Naive B cell (primary cell): ENCODE measurements at regions not wholly inside any gene's neighbourhood (a gene's known extent, or its start where the extent isn't known, plus 50 kb on each side); places are given as distances from the start of the nearest gene placed in this dataset.
"Not testable (repeated sequence)": the region's sequence is repeated elsewhere in the genome, so short reads cannot be mapped to it uniquely, and the experiment has no call there.

Source experiments
- ATAC-seq, 2 donors: fragments of 150-1000 bp; cut with Tn5 transposase; 2 replicates each; pipeline ENCODE4 v1.10.0; 2021; ENCODE audit warnings: low read depth in 2 of 2, mild to moderate bottlenecking in 2 of 2, moderate library complexity in 2 of 2
- DNase-seq: peaks from one replicate; pipeline ENCODE4 v3.0.0; 2022
- H3K27ac Mint-ChIP-seq, 6 donors: one replicate each; pipeline ENCODE4 v1.8.0; 2020 to 2022; ENCODE audit warnings: mild to moderate bottlenecking in 6 of 6, mixed read lengths in 6 of 6, moderate library complexity in 5 of 6, inconsistent platforms in 2 of 6
- H3K27me3 Mint-ChIP-seq, 3 donors: one replicate each; pipeline ENCODE4 v1.8.0; 2021 to 2022; ENCODE audit warnings: mixed read lengths in 3 of 3, mild to moderate bottlenecking in 1 of 3
- H3K36me3 Mint-ChIP-seq, 2 donors: one replicate each; pipeline ENCODE4 v1.8.0; 2020 to 2022; ENCODE audit warnings: mixed read lengths in 2 of 2, inconsistent platforms in 1 of 2, mild to moderate bottlenecking in 1 of 2
- H3K4me1 Mint-ChIP-seq, 3 donors: one replicate each; pipeline ENCODE4 v1.8.0; 2020 to 2022; ENCODE audit warnings: mixed read lengths in 3 of 3, inconsistent platforms in 1 of 3, mild to moderate bottlenecking in 1 of 3, moderate library complexity in 1 of 3
- H3K4me3 Mint-ChIP-seq, 8 donors: one replicate each; pipeline ENCODE4 v1.8.0; 2020 to 2022; ENCODE audit warnings: mild to moderate bottlenecking in 8 of 8, mixed read lengths in 8 of 8, moderate library complexity in 8 of 8, inconsistent platforms in 2 of 8
- H3K9me3 Mint-ChIP-seq, 7 donors: one replicate each; pipeline ENCODE4 v1.8.0; 2020 to 2022; ENCODE audit warnings: mixed read lengths in 7 of 7, mild to moderate bottlenecking in 5 of 7, inconsistent platforms in 2 of 7, moderate library complexity in 1 of 7

DNA sequence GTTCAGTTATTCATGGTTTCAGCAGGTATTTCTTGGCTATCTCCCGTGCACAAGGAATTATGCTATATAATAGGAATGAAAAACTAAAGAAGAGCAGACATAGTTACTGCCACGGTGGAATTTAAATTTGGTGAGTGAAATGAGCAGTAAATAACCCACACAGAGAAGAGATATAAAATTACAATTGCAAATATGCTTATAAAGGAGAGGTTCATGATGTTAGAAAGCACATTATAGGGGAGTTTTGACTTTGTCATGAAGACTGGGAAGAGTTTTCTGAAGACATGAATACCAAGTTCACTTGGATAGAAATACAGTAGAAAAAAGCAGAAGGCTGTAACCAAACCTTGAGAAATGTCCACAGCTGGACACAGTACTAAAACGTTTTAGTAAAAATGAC, 712.0 kb upstream of the AADAT start:
- ATAC-seq = no peak
- H3K4me3 Mint-ChIP-seq = no peak overlapping the region
- H3K36me3 Mint-ChIP-seq = no peaks in the 10 kb centered on the region
- H3K27ac Mint-ChIP-seq = no peak overlapping the region
- H3K9me3 Mint-ChIP-seq = peaks cover 0 to 5% (median 0%) of the 10 kb centered on the region in 7 donors
- no peak for DNase-seq
- no peaks in the 10 kb centered on the region for H3K4me1 Mint-ChIP-seq
- no peaks in the 10 kb centered on the region for H3K27me3 Mint-ChIP-seq

DNA sequence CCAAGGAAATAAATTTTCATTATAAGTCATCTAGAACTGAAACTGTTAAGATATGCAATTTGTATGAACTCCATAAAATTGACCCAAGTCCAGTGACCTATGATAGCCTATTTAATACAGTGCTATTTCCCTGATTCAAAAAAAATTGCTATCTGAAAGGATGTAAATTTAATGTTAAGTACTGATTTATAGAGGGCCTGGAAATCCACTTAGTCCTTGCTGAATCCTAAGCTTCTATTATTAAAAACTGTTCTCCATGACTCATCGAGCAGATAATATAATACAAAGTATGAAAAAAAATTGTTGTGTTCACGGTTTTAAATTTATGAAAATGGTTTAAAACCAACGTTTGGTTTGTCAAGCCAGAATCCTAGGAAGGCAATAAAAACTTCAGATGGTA, 704.8 kb upstream of the AADAT start:
- Mint-ChIP-seq H3K4me3 (no peak overlapping the region), H3K4me1 (no peaks in the 10 kb centered on the region), H3K36me3 (no peaks in the 10 kb centered on the region), H3K27me3 (no peaks in the 10 kb centered on the region), H3K9me3 (peaks cover 0 to 11% (median 0%) of the 10 kb centered on the region in 7 donors), H3K27ac (no peak overlapping the region)
- no peak for ATAC-seq
- no peak for DNase-seq

DNA sequence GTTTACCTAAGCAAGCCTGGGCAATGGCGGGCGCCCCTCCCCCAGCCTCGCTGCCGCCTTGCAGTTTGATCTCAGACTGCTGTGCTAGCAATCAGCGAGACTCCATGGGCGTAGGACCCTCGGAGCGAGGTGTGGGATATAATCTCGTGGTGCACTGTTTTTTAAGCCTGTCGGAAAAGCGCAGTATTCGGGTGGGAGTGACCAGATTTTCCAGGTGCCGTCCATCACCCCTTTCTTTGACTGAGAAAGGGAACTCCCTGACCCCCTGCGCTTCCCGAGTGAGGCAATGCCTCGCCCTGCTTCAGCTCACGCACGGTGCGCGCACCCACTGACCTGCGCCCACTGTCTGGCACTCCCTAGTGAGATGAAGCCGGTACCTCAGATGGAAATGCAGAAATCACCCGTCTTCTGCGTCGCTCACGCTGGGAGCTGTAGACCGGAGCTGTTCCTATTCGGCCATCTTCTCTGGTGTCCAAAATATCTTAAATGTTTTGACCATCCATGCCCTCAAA, 698.8 kb upstream of the AADAT start:
- not testable (repeated sequence) for H3K4me3 Mint-ChIP-seq, H3K9me3 Mint-ChIP-seq, DNase-seq, H3K27me3 Mint-ChIP-seq, H3K36me3 Mint-ChIP-seq, H3K4me1 Mint-ChIP-seq, ATAC-seq, H3K27ac Mint-ChIP-seq

DNA sequence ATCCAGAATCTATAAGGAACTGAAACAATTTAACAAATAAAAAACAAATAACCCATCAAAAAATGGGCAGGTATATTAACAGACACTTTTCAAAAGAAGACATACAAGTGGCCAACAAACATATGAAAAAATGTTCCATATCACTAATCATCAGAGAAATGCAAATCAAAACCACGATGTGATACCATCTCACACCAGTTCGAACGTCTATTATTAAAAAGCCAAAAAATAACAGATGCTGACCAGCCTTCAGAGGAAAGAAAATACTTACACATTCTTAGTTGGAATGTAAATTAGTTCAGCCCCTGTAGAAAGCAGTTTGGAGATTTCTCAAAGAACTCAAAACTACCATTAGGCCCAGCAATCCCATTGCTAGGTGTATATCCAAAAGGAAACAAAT, 687.9 kb upstream of the AADAT start:
- H3K4me3 Mint-ChIP-seq = no peak overlapping the region
- no peaks in the 10 kb centered on the region for H3K36me3 Mint-ChIP-seq
- ATAC-seq (no peak), DNase-seq (no peak)
- no peak overlapping the region for H3K27ac Mint-ChIP-seq
- peaks cover 0 to 5% (median 2%) of the 10 kb centered on the region in 7 donors for H3K9me3 Mint-ChIP-seq
- H3K27me3 Mint-ChIP-seq = no peaks in the 10 kb centered on the region
- H3K4me1 Mint-ChIP-seq = no peaks in the 10 kb centered on the region

DNA sequence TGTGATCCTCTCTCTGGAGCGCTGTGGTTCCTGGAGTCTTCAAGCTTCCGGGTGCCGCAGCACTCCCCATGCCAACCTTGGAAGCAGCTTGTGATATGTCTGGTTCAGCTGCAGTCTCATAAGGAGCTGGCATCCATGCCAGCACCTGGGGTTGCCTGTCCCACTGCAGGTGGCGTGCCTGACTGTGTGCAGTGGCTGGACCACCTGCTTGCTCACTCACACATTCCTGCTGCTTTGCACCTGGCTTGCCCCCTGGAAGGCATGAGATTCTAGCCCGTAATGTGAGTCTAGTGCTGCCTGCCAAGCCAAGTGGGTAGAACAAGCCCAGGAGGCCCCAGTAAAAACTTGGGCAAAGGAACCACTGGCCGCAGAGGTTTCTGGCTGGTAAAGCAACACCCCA, 687.2 kb upstream of the AADAT start:
- Mint-ChIP-seq H3K4me1 (no peaks in the 10 kb centered on the region), H3K27me3 (no peaks in the 10 kb centered on the region), H3K4me3 (no peak overlapping the region), H3K36me3 (no peaks in the 10 kb centered on the region), H3K9me3 (peaks cover 0 to 5% (median 2%) of the 10 kb centered on the region in 7 donors), H3K27ac (no peak overlapping the region)
- no peak for DNase-seq
- no peak for ATAC-seq

DNA sequence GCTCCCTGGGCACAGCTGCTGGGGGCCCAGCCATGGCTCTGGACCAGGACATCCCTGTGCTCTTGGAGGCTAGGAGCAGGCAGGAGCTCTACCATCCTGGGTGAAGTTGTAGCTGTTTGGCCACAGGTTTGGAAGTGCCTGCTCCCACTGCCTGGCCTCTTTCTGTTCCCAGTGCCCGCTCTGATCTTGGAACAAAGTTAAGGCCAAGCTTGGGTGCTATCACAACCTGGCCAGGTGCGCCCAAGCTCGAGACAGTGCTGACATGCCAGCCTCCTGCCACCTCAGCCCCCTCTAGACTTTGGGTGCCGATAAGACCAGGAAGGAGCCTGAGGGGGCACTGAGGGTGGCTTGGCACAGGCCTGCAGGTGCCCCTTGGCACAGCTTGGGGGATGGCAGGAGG, 686.1 kb upstream of the AADAT start:
- H3K27ac Mint-ChIP-seq = no peak overlapping the region
- peaks cover 0 to 5% (median 0%) of the 10 kb centered on the region in 7 donors for H3K9me3 Mint-ChIP-seq
- no peaks in the 10 kb centered on the region for H3K36me3 Mint-ChIP-seq
- no peak overlapping the region for H3K4me3 Mint-ChIP-seq
- no peaks in the 10 kb centered on the region for H3K4me1 Mint-ChIP-seq
- no peaks in the 10 kb centered on the region for H3K27me3 Mint-ChIP-seq
- DNase-seq (no peak), ATAC-seq (no peak)

DNA sequence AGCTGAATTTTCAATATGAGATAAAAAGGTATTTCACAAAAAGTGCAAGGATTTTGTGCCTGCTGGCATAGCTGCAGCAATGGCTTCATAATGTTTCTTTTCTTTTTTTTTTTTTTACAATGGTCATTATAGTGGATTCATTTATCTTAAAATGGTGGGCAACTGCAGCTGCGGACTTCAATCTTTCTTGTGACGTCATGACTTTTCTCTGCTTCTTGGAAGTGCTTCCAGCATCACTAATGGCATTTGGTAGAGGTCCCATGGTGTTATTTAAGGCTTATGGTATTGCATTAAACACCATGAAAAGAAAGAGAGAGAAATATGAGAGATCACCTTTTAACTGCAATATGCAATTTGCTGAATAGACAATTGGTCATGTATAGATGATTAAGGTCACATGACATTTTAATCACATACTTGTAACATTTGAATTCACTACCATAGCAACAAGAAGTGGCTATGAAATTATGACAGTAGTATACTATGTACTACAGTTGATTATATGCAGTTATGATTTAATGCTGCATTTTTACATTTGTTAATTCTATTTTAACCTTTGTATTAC, 684.0 kb upstream of the AADAT start:
- H3K27me3 Mint-ChIP-seq = no peaks in the 10 kb centered on the region

DNA sequence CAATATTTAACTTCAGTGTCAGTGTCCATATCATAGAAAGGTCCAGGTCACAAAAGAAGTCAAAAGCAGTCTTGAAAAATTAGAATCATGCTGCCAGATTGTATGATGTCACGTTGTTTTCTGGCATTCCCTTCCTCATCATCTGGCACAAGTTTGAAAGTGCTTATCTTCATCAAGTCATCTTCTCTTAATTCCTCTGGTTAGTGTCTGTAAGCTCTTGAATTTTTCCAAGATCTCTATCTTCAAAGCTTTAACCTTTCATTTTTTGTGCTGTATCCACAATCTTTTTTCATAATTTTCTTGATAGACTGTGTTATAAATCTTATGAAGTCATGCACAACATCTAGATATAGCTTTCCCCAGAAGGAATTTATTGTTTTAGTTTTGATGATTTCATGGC, 682.7 kb upstream of the AADAT start:
- Mint-ChIP-seq H3K9me3 (peaks cover 0 to 4% (median 0%) of the 10 kb centered on the region in 7 donors), H3K36me3 (no peaks in the 10 kb centered on the region), H3K27ac (no peak overlapping the region), H3K4me1 (no peaks in the 10 kb centered on the region), H3K4me3 (no peak overlapping the region), H3K27me3 (no peaks in the 10 kb centered on the region)
- ATAC-seq = no peak
- no peak for DNase-seq

More for the DNA sequence above, 684.0 kb upstream of the AADAT start:
- Mint-ChIP-seq H3K4me3 (no peak overlapping the region), H3K36me3 (no peaks in the 10 kb centered on the region), H3K4me1 (no peaks in the 10 kb centered on the region), H3K27ac (no peak overlapping the region), H3K9me3 (peaks cover 0 to 7% (median 0%) of the 10 kb centered on the region in 7 donors)
- DNase-seq = no peak
- ATAC-seq = no peak

DNA sequence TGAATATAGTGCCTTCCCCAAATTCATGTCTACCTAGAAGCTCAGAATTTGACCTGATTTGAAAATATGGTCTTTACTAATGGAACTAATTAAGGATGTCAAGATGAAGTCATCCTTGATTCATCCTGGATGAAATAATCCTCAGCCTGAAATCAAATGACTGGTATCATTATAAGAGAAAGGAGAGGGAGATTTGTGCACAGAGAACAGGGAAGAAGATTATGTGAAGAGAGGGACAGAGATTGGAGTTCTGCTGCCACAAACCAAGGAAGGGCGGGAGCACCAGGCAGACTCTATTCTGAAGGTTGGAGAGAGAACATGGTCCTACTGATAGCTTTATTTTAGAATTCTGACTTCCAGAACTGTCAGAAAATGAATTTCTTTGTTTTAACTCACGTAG, 680.9 kb upstream of the AADAT start:
- Mint-ChIP-seq H3K9me3 (peaks cover 0 to 4% (median 0%) of the 10 kb centered on the region in 7 donors), H3K4me1 (no peaks in the 10 kb centered on the region), H3K27me3 (no peaks in the 10 kb centered on the region), H3K4me3 (no peak overlapping the region), H3K36me3 (no peaks in the 10 kb centered on the region), H3K27ac (no peak overlapping the region)
- DNase-seq (no peak), ATAC-seq (no peak)

DNA sequence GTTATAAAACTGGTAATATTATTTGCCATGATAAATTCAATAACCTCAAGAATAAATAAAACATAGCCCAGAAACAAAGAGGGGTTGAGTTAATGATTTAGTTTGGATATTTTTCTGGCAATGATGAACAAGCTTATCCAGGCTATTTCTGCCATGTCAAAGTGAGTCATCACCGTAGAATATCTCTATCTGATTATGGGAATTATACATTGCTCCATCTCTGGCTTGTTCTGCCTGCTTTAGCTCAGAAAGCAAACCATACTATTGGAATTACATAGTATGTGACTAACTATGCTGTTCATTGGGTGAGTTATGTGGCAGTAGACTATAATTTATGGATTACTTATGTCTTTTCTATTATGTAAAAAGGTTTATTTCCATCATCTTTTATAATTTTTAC, 680.1 kb upstream of the AADAT start:
- Mint-ChIP-seq H3K36me3 (no peaks in the 10 kb centered on the region), H3K27ac (no peak overlapping the region), H3K9me3 (peaks cover 0 to 4% (median 0%) of the 10 kb centered on the region in 7 donors), H3K4me3 (no peak overlapping the region), H3K4me1 (no peaks in the 10 kb centered on the region), H3K27me3 (no peaks in the 10 kb centered on the region)
- ATAC-seq (no peak), DNase-seq (no peak)

DNA sequence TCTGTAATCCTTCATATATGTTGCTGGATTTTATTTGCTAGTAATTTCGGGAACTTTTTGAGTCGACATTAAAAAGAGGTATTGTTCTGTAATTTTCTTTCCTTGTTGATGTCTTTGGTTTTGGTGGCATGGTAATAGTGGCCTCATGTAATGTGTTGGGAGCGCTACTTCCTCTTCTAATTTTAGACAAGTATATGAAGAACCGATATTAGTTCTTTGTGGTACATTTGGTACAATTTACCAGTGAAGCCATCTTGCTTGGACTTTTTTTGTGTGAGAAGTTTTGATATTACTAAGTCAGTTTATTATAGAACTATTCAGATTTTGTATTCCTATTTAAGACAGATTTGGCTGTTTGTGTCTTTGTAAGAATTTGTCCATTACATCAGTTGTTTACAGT, 669.2 kb upstream of the AADAT start:
- H3K27me3 Mint-ChIP-seq = no peaks in the 10 kb centered on the region
- no peak overlapping the region for H3K4me3 Mint-ChIP-seq
- peaks cover 0 to 23% (median 7%) of the 10 kb centered on the region in 7 donors for H3K9me3 Mint-ChIP-seq
- DNase-seq (no peak), ATAC-seq (no peak)
- no peaks in the 10 kb centered on the region for H3K36me3 Mint-ChIP-seq
- H3K27ac Mint-ChIP-seq = peak overlapping the region in 1 of 6 donors; percentile 12
- no peaks in the 10 kb centered on the region for H3K4me1 Mint-ChIP-seq

DNA sequence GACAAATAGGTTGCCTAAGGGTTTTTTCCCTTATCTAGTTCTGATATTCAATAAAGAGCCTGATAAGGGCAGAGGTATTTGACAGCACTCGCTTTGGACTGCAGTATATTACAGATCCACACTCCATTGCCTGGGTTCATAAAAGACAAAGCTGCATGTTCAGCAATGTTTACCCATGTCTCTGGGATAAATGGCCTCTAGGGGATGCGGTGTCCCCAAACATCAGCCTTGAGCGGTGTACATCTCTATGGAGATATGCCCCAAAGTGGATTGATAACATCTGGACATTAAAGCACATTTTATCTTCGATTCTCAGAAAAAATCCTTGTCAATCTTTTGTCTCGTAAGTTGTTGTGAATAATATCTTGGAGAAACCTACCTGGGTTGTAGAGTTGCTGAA, 660.8 kb upstream of the AADAT start:
- DNase-seq (no peak), ATAC-seq (no peak)
- H3K4me1 Mint-ChIP-seq = no peaks in the 10 kb centered on the region
- no peaks in the 10 kb centered on the region for H3K36me3 Mint-ChIP-seq
- H3K27me3 Mint-ChIP-seq = no peaks in the 10 kb centered on the region
- no peak overlapping the region for H3K27ac Mint-ChIP-seq
- peaks cover 2 to 21% (median 5%) of the 10 kb centered on the region in 7 donors for H3K9me3 Mint-ChIP-seq
- H3K4me3 Mint-ChIP-seq = no peak overlapping the region

DNA sequence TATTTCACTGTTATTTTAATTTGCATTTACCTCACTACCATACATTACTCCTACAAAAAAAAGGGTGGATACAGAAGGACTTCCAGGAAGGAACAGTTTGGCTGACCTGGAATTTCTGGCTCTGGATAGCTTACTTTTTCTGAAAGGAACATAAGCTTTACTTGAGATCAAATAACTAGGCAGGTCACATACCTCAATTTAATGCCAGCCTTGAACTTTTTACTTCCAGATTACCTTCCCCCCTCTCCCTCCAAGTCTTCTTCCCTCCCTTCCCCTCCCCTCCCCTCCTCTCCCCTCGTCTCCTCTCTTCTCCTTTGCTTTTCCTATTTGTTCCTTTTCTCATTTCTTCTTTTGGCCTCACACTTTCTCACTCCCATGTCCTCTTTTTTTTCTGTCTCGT, 659.2 kb upstream of the AADAT start:
- H3K4me3 Mint-ChIP-seq = no peak overlapping the region
- H3K9me3 Mint-ChIP-seq = peaks cover 0 to 17% (median 5%) of the 10 kb centered on the region in 7 donors
- no peak for ATAC-seq
- DNase-seq = no peak
- H3K36me3 Mint-ChIP-seq = no peaks in the 10 kb centered on the region
- H3K4me1 Mint-ChIP-seq = no peaks in the 10 kb centered on the region
- no peak overlapping the region for H3K27ac Mint-ChIP-seq
- no peaks in the 10 kb centered on the region for H3K27me3 Mint-ChIP-seq

DNA sequence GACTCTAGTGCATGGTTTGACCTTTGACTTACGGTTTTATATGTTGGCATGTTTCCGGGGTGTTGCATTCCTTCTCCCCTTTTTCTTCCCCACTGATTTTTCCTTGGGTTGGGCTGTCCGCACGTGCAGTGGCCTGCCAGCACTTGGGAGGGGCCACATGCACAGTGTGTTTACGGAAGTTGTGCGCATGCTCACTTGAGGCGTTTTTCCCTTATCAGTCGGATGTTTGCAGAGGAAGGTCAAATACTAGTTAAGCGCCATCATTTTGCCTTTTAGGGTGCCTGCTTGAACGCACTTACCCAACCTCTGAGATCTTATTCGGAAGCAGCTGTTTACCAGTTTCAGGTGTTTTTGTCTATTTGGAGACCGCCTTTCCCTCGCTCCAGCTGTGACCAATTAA, 653.9 kb upstream of the AADAT start:
- ATAC-seq = no peak
- DNase-seq = no peak
- Mint-ChIP-seq H3K4me3 (no peak overlapping the region), H3K9me3 (peaks cover 0 to 5% (median 0%) of the 10 kb centered on the region in 7 donors), H3K36me3 (no peaks in the 10 kb centered on the region), H3K4me1 (no peaks in the 10 kb centered on the region), H3K27me3 (no peaks in the 10 kb centered on the region), H3K27ac (no peak overlapping the region)

DNA sequence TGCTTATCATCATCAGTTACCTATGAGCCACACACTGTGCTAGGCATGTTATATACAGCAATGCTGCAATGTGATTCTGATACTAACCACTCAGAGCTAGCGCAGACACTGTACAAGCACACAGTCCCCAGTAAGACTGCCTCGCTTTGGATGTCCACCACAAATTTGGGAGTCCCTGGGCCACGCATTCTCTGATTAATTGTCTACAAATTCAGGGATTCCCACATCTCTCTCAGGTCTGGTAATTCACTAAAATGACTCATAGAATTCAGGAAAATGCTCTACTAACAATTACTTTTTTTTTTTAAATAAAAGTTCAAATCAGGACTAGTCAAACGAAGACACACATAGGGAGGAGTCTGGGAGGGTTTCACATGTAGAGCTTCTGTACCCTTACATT, 652.1 kb upstream of the AADAT start:
- Mint-ChIP-seq H3K36me3 (no peaks in the 10 kb centered on the region), H3K27me3 (no peaks in the 10 kb centered on the region), H3K27ac (no peak overlapping the region), H3K4me3 (no peak overlapping the region), H3K4me1 (no peaks in the 10 kb centered on the region), H3K9me3 (peaks cover 0 to 5% (median 0%) of the 10 kb centered on the region in 7 donors)
- no peak for ATAC-seq
- no peak for DNase-seq
